OCI-LY7 (cell line): ENCODE measurements at regions not wholly inside any gene's neighbourhood (a gene's known extent, or its start where the extent isn't known, plus 50 kb on each side); places are given as distances from the start of the nearest gene placed in this dataset.

ENCODE experiments used
- CTCF ChIP-seq: fragments of 200-600 bp; sonication (generic); conservative IDR thresholded peaks from 2 replicates; pipeline ENCODE4 v1.5.1; 2014; ENCODE audit warnings: mild to moderate bottlenecking, antibody characterized with exemption, low read length, moderate library complexity, mixed read lengths
- EZH2phosphoT487 ChIP-seq: fragments of 200-600 bp; sonication (generic); IDR thresholded peaks from 2 replicates; pipeline ENCODE4 v1.6.1; 2018; ENCODE audit warnings: low read depth, borderline replicate concordance, mild to moderate bottlenecking, mixed run types, antibody characterized with exemption, low read length, moderate library complexity, mixed read lengths

- no peak for TF ChIP-seq CTCF
- TF ChIP-seq EZH2phosphoT487 = no peak
Measured at GRCh38 chrX:129000797-129001196, 522.5 kb downstream of the SMARCA1 start.
